HL-60 (cell line): ENCODE measurements at regions not wholly inside any gene's neighbourhood (a gene's known extent, or its start where the extent isn't known, plus 50 kb on each side); places are given as distances from the start of the nearest gene placed in this dataset.

Experiments
- DNase-seq, 2 experiments: peaks; one replicate each; pipeline ENCODE4 v3.0.0-alpha.2; 2010 to 2020; ENCODE audit warnings: low read depth in 1 of 2, low spot score in 1 of 2
- H3K27ac ChIP-seq: fragments of 250-450 bp; sonication (Bioruptor Pico); replicated peaks from 2 replicates; pipeline ENCODE4 v1.5.1; 2020; ENCODE audit warnings: mild to moderate bottlenecking, moderate library complexity
- H3K27me3 ChIP-seq: fragments of 250-450 bp; sonication (Bioruptor Pico); 2 replicates; pipeline ENCODE4 v1.5.1; 2021; ENCODE audit warnings: mild to moderate bottlenecking, moderate library complexity; ENCODE audit not compliant: insufficient read depth, poor library complexity, severe bottlenecking
- H3K4me3 ChIP-seq: replicated peaks from 2 replicates; pipeline ENCODE4 v1.5.1; 2011; ENCODE audit warnings: mild to moderate bottlenecking, control low read depth, low read length; ENCODE audit not compliant: insufficient read depth
- CTCF ChIP-seq: IDR thresholded peaks from one replicate; pipeline ENCODE4 v1.5.1; 2011; ENCODE audit warnings: low read length, control low read depth, inconsistent platforms; ENCODE audit not compliant: insufficient read depth
- GABPA ChIP-seq: IDR thresholded peaks from 2 replicates; pipeline ENCODE4 v1.6.1; 2012; ENCODE audit warnings: low read depth
- POLR2AphosphoS5 ChIP-seq: IDR thresholded peaks from 2 replicates; pipeline ENCODE4 v1.6.1; 2012; ENCODE audit warnings: low read depth
- REST ChIP-seq: IDR thresholded peaks from 2 replicates; pipeline ENCODE4 v1.6.1; 2012; ENCODE audit warnings: low read depth; ENCODE audit not compliant: insufficient replicate concordance
- SPI1 ChIP-seq: IDR thresholded peaks from 2 replicates; pipeline ENCODE4 v1.6.1; 2012; ENCODE audit warnings: low read depth, mild to moderate bottlenecking, borderline replicate concordance

- H3K4me3 ChIP-seq = no peak overlapping the region
- H3K27me3 ChIP-seq = no peaks in the 10 kb centered on the region
- TF ChIP-seq POLR2AphosphoS5 (no peak), CTCF (no peak), SPI1 (no peak), GABPA (no peak)
- H3K27ac ChIP-seq = no peak overlapping the region
- DNase-seq = no peak
These were observed 376.9 kb downstream of the GPATCH2 start for GRCh38 chr1:217253985-217254384.

- Histone ChIP-seq H3K27ac (no peak overlapping the region), H3K4me3 (no peak overlapping the region), H3K27me3 (no peaks in the 10 kb centered on the region)
- no peak for DNase-seq
- TF ChIP-seq GABPA (no peak), REST (no peak), CTCF (no peak), SPI1 (no peak), POLR2AphosphoS5 (no peak)
These were observed 377.5 kb downstream of the GPATCH2 start for GRCh38 chr1:217253351-217253750.

GRCh38 chr1:217251121-217251520 lies 379.8 kb downstream of the GPATCH2 start:
- no peaks in the 10 kb centered on the region for H3K27me3 ChIP-seq
- TF ChIP-seq GABPA (no peak), CTCF (no peak), SPI1 (no peak), POLR2AphosphoS5 (no peak), REST (no peak)
- no peak overlapping the region for H3K4me3 ChIP-seq
- no peak for DNase-seq
- H3K27ac ChIP-seq = no peak overlapping the region

- H3K27ac ChIP-seq = no peak overlapping the region
- TF ChIP-seq REST = no peak
- no peak for TF ChIP-seq POLR2AphosphoS5
- no peak for TF ChIP-seq SPI1
- TF ChIP-seq GABPA = no peak
- no peak for TF ChIP-seq CTCF
These were observed 381.0 kb downstream of the GPATCH2 start for GRCh38 chr1:217249857-217250256.

More at GRCh38 chr1:217249857-217250256, 381.0 kb downstream of the GPATCH2 start:
- H3K27me3 ChIP-seq = no peaks in the 10 kb centered on the region
- no peak overlapping the region for H3K4me3 ChIP-seq
- no peak for DNase-seq
